ENCODE measurements at regions not wholly inside any gene's neighbourhood (a gene's known extent, or its start where the extent isn't known, plus 50 kb on each side); places are given as distances from the start of the nearest gene placed in this dataset.

DNA sequence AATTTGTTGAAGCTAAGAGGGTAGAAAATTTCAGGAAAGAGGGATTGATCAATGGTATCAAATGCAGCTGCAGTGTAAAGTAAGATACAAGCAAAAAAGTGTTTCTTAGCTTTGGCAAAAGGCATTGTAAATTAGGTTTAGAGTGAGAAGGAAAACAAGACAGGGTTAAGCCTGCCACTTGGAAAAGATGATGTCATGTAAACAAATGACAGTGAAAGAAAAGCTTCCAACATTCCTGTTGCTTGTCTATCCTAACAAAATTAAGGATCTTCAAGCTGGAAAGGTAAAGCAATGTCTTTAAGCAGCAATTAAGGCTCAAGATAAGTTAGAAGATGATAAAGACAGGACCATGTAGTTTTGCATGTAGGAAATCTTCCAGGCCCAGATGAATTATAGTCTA lies 139.1 kb upstream of the PPP2R2B start:
- in situ Hi-C loops (cut with HindIII; ENCODE audit: low sequenced_read_pairs) = no loop called here
- no peak for TF ChIP-seq CTCF (IDR thresholded peaks at IDR 0.05; ENCODE audit: low read depth, low read length, missing control alignments)
- H3K4me3 ChIP-seq (ENCODE audit: low read depth, low read length) = no peak overlapping the region
- no peak for DNase-seq (ENCODE audit: low read depth)

DNA sequence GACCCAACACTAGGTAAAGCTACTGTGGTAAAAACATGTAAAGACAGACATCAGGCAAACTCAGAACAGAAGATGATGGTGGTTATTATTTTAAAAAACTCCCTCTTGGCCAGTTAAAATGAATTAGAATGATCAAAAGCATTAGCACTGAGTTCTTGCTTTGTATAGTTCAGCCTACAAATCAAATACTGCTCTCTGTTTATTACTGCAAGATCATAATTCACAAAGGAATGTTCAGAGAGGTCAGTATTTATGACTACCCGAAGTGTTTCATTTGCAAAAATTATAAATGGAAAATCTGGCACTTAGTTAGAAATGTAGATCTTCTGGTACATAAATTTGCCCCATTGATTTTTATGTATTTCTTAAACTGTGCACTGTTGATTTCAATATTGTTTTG lies 140.3 kb upstream of the PPP2R2B start:
- in situ Hi-C loops (cut with HindIII; ENCODE audit: low sequenced_read_pairs) = no loop called here
- H3K4me3 ChIP-seq (ENCODE audit: low read depth, low read length) = no peak overlapping the region
- TF ChIP-seq CTCF (IDR thresholded peaks at IDR 0.05; ENCODE audit: low read depth, low read length, missing control alignments) = no peak
- no peak for DNase-seq (ENCODE audit: low read depth)

GRCh38 chr5:147036691-147037245 lies 158.2 kb upstream of the PPP2R2B start:
- TF ChIP-seq CTCF (IDR thresholded peaks at IDR 0.05; ENCODE audit: low read depth, low read length, missing control alignments) = no peak
- in situ Hi-C loops (cut with HindIII; ENCODE audit: low sequenced_read_pairs) = no loop called here
- no peak overlapping the region for H3K4me3 ChIP-seq (ENCODE audit: low read depth, low read length)
- no peak for DNase-seq (ENCODE audit: low read depth)

DNA sequence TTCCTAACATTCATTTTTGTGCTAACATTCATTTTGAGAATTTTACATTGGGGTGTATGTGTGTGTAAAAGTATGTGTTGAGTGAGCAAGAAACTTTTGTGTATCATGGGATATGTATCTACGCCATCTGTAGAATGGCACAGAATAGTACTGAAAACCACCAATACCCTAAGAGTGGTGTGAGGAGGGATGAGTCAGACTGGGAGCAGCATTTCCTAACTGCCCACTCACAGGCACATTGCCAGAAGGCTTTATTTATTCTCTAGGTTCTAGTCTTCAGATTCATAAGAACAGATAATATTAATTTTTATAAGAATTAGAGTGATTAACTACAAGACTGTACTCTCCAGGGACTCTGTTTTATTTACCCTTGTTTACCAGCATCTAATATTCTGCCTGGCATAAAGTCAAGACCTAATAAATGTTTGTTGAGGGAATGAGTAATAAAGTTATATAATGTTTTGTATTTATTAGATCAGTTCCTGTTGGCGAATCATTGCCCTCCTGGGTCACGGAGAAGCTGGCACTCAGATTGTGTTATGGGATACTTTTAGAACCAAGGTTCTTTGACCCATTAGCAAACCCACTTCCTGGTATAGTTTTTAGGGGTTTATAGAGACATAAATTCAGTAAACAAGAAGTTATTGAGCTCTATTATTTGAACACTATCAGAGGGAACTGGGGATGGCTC lies 159.1 kb upstream of the PPP2R2B start:
- DNase-seq (ENCODE audit: low read depth) = peak; percentile 41
- no peak for TF ChIP-seq CTCF (IDR thresholded peaks at IDR 0.05; ENCODE audit: low read depth, low read length, missing control alignments)

GRCh38 chr5:147040856-147041255 lies 162.3 kb upstream of the PPP2R2B start:
- TF ChIP-seq CTCF (IDR thresholded peaks at IDR 0.05; ENCODE audit: low read depth, low read length, missing control alignments) = no peak
- DNase-seq (ENCODE audit: low read depth) = no peak
- in situ Hi-C loops (cut with HindIII; ENCODE audit: low sequenced_read_pairs) = no loop called here
- H3K4me3 ChIP-seq (ENCODE audit: low read depth, low read length) = no peak overlapping the region

More for the DNA sequence above, 159.1 kb upstream of the PPP2R2B start:
- no peak overlapping the region for H3K4me3 ChIP-seq (ENCODE audit: low read depth, low read length)
- in situ Hi-C loops (cut with HindIII; ENCODE audit: low sequenced_read_pairs) = no loop called here

- no peak overlapping the region for H3K4me3 ChIP-seq (ENCODE audit: low read depth, low read length)
- in situ Hi-C loops (cut with HindIII; ENCODE audit: low sequenced_read_pairs) = no loop called here
- no peak for DNase-seq (ENCODE audit: low read depth)
- TF ChIP-seq CTCF (IDR thresholded peaks at IDR 0.05; ENCODE audit: low read depth, low read length, missing control alignments) = no peak
Measured at GRCh38 chr5:147044572-147045273, 166.2 kb upstream of the PPP2R2B start.
